Endometrium (tissue), 2 donors: ENCODE measurements at regions not wholly inside any gene's neighbourhood (a gene's known extent, or its start where the extent isn't known, plus 50 kb on each side); places are given as distances from the start of the nearest gene placed in this dataset.

Experiments used
- FAIRE-seq: peaks from 2 replicates; lab custom pipeline; 2012; peaks lifted over from hg19 to GRCh38; lab: Jason Lieb, UNC
- donor health status: control.
- donor health status: control.

DNA sequence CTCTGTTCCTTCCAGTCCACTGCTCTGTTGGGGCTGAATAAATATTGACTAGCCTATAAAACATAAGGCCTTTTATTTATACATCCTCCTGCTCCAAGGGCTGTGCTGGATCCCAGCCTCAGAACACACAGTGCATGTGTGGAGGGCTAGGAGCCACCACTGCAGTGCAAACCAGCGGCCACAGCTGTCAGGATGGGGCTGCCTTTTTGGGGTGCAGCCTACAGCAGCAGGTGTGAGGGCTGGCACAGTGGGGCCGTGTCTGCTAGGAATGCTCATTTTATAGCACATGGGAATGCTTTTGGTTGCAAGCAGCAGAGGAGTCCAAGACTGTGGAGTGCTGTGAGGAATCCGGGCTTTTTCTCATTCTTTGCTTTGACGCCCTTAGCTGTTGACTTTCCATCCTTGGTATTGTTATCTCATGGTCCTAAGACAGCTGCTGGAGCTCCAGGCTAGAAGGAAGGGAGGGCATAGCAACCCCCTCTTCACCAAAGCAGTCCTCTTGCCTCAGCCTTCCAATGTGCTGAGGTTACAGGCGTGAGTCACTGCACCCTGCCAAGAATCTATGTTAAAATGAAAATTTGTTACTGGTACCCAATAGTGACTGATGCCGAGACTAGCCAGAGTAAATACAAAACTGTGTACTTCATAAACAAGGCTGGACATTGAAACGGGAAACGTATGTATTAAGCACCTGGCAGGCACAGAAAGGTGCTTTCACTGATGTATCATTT lies 334.3 kb upstream of the GATB start:
- FAIRE-seq, result no peak

DNA sequence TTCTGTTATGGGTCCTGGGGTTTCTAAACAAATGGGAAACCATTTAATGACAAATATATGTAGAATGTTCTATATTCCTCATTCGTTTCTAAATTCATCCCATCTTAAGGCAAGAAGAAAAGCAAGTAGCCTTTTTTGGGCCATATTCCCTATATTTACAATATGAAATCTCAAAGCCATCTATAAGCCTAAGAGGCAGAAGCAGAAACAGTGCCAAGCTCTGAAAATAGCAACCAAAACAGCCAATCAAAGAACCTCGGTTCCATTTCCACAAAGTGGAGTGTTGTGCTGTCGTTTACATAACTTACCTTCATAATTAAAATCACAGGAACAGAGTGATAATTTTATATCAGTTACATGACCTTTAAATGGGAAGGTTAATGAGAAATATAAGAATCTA lies 330.6 kb upstream of the GATB start:
- no peak for FAIRE-seq

DNA sequence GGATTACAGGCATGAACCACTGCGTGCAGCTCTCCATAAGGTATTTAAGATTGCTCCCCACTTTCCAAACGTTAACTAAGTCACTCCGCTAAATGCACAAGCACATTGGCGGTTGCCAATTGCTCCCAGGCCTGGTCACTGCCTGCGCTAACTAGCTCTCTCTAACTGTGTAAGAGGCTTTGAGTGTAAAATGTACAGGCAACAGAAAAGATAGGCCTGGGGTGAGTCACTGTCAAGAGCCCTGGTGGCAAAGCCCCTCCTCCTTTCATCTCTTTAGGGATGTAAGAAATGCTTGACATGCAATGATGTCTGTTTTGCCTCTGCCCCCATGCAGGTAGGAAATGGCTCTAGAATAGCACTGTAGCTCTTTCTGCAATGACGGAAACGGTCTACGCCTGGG lies 329.7 kb upstream of the GATB start:
- no peak for FAIRE-seq

DNA sequence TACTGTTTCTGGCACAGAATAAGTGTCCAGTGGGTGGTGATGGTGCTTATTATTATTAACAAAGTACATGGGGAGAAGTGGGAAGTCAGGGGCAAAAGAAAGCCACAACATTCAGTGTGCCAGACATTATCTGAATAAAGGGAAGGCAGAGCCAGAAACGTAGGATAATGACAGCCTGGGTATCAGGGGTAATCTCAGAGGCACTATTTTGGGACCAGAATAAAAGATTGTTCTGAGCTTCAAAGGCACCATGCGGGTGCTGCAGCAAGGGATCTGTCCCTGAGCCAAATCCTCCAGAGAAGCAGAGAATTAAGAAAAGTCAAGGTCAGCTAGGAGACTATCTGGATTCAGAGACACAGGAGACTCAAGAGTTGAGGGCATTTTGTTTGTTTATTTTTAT lies 328.8 kb upstream of the GATB start:
- no peak for FAIRE-seq

DNA sequence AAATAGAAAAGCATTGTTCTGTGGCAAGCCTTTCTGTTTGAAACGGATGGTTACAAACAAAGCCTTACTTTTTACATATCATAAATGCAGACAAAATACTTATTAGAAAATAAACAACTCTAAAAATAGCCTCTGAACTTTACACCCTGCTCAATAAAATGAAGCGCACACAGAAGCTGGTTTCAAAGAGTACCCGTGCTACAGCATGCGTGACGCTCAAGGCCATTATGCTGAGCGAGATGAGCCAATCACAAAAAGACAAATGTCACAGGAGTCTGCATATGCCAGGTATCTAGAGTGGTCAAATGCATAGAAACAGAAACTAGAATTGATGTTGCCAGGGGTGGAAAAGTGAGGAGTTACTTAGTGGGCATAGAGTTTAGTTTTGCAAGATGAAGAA lies 326.5 kb upstream of the GATB start:
- FAIRE-seq, result no peak

DNA sequence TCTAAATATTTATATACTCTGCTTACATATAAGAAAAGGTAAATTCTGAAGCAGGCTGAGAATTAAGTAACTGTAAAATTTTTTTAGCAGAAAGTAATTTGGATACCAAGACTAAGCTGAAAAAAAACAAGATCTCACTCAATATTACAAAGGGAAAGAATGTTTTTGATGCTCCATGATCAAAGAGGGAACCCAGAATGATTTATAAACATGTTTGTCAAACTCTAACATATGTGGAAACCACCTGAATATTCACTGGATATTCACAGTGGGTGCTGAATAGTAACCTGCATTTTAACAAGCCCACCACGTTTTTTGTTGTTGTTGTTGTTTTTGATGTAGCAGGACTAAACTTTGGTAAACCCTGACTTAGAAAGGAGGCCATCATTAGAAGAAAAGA lies 324.9 kb upstream of the GATB start:
- FAIRE-seq, result no peak

DNA sequence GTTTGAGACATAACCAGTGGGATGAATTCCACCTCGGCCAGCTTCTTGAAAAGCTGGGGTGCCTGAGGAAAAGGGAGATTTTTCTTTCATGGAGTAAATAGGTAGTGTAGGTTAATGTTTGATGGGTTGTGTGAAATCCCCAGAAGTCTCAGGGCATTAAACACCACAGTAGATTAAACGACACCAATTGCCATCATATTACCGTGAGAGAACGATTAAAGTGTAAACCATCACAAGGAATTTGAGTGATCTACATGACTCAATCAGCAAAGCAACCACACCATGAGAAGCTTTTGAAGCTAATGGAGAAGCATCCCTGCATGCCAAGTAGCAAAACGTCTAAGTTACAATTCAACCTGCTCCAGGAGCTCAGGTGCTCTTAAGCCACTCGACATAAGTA lies 322.5 kb upstream of the GATB start:
- FAIRE-seq, result no peak

DNA sequence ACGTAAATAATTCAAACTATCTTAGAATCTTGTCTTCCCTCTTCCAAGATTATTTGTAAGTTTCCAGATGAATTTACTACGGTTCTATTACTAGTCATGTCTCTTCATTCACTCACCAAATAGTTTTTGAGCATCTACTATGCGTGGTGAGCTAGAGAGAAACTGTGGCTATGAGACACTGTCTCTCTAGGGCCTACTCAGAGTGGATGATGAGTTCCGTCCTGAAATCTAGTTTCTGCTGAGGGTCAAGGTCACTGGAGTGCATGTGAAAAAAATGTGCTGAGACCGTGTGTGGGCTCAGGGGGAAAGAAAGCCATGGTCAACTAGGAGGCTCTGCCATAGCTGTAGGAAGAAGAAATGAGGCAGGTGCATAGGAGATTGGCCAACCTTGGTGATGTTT lies 320.2 kb upstream of the GATB start:
- FAIRE-seq, result no peak

DNA sequence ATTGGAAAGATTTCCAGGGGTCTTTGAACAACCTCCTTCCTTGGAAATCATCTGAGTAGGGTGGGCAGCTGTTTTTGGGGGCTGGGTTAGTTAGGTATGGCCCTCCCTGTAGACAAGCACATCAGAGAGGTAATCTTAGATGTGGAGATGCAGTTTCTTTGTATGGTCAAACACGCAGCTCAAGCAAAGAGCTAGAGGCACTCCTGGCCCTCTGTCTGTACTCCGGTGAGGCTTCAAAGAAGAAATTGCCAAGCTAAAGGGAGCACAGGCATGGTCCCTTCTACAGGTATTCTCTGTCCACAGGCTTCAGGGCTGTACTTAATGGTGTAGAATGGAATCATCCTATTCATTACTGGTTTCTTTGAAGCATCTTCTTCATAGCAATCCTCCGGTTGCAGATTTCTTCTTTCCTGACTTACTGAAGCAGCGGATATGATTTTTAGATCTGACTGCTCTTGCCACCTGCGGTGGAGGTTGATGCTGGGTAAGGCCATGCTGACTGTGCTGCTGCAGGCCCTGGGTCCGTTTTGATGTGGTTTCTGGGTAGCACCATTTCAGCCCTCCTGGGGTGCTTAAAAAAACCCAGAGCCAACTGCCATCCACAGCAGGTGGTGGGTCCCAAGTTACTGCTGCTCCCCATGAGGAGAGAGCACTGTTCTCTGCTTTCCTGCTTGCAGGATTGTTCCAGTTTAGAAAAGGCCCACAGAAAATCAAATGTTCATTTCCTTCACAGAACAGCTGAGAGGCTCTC lies 318.9 kb upstream of the GATB start:
- no peak for FAIRE-seq

DNA sequence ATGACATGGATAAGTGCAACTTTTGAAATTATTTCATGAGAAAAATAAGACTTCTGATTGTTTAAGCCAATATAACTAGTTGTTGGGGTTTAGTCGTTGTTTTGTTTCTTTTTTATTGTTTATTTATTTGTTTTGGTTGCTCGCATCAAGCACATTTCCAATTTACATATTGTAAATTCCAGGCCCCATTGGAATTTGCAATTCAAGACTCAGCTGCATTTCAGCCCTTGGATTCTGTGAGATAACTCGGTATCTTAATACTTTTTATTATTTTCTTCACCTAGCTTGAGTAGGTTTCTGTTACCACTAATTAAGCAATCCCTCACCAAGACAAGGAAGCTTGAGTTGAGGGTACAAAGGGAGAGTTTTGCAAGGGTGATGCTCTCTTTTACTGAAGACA lies 318.3 kb upstream of the GATB start:
- no peak for FAIRE-seq

DNA sequence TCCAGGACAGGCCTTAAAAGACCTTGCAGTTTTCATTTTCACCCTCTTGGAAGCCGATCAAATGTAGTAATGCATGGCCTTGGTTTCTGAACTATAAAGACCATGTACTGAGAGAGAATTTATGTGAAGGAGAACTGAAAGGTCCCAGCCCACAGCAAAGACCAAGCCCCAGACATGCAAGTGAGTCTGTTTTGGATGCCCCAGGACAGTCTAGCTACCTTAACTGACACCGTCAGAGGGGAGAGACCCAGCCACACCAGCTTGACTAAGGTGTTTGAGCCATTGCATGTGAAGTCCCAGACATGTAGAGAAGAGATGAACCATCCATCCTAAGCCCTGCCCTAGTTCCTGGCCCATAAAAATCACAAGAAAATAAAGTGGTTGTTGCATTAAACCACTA lies 316.8 kb upstream of the GATB start:
- FAIRE-seq, result no peak

DNA sequence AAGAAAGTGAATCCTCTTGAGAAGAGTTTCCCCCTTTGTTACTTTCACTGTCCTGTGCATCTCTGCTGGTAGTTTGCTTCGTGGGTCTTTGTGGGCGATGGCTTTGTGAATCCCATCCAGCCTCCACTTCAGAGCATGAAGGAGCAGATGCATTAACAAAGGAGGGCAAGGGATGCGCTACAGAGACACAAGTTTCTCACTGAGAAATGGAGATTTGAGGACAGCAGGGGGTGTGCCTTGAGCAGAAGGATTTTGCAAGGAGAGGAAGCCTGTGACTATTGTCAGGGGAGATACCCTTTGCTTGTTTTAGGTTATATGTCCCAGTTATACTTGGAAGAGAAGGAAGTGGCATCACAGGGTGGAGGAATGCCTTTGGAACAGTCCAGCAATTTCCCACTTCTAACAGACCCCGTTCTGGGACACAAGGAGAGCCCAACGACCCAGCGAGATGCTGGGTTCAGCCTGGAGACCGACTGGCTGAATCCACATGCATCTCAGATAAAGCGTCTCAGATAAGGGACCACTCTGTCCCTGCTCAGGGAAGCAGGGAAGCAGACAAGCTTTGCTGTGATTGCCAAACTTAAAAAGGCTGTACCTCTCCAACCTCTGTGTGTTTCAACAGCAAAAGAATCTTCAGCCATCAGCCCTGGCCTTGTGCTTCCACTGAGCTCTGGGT lies 314.6 kb upstream of the GATB start:
- no peak for FAIRE-seq

DNA sequence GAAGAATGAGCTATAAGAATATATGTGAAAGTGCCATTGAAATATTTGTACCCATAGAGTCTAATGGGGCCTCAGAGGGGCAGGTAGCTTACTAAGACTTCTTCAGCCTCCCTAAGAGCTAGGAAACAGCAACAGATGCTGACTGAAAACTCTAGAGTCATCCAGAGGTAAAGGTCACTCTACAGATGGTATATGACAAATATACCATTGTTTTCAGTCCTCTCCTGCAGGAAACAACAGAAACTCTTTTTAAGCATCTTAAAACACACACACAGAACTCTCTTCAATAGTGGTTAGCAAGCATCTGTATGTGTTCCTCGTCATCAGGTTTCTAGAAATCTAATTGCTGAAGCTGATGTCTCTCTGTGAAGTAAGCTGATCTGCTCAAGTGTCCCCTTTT lies 313.8 kb upstream of the GATB start:
- no peak for FAIRE-seq

DNA sequence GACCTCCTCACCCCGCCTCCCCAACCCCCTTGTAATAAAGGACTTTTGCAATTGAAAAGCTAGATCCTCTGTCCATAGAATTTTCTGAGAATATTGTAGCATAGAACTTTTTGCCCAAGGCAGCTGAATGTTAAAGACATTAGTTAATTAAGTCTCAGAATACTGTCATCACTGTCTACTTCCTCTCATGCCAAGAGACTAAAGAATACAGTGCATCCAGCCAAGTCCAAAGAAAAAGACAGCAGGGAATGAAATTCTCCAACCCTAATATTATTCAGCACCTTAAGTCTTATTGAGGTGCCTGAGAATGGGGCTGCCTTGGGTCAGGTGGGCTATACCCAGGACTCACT lies 313.3 kb upstream of the GATB start:
- no peak for FAIRE-seq

DNA sequence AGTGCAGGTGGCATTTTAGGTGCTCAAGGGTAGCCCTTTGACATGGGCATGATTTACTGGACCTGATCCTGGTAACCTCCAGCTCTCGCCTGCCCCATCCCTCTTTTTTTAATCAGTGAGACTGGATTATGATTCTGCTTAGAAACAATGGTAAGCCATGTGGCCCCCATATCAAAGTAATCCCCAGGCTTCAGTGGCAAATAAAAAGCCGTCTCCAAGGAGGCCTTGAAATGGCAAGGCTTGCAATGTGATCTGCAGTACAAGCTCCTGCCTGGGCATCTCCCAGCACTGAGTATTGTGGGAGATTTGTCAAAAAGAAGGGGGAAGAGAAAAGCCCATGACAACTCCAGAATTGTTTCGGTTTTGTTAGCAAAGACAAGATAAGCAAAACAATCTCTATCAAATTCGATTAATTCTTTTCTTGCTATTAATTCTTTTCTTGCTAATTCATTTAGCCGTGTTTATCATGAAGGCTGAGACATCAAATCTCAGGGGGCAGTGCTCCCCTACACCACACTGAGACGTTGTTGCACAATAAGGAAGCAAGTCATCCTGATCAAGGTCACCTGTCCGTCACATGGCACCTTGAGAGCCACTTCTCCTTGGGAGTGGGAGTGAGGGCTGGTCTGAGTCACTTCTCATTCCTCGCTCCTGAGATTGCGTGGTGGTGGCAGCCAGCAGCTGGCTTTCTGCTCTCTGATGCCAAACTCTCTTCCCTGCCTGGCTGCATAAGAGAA lies 312.7 kb upstream of the GATB start:
- no peak for FAIRE-seq

DNA sequence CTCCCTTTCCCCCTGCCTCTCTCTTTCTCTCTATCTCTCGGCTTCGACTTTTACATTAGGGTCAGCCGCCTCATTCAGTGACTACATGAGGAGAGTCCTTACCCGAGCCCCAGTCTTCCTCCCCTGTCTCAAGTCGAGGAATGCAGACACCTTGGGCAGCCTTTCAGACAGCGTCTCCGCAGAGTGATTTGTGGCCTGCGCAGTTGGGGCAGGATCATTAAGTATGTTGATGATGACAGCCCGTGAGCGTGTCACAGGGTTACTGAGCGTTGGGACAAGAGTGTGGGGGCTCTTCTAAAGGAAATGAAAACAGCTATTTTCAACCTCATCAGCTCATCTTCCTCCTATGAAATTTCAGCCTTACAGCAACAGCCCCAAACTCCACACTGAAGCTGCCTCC lies 312.1 kb upstream of the GATB start:
- no peak for FAIRE-seq

DNA sequence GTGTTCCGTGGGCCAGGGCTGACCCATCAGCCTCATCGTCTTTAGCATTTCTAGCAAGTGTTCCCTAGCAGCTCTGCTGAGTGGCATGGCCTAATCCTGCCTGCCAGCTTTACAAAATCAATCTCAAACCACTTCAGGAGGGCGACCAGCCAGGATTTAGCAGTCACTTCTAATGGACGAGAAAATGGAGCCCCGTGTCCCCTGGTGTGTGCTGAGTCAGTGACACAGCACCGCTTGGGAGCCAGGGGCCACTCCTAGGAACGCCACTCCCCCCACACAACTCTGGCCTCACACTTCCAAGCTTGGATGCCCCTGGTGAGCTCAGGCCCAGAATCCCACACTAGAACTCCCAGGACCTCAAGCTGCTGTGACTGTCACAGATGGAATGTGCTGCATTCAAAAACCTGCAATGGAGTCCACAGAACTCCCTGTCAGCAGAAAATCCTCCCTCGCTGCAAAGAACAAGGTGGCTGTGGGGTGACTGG lies 311.2 kb upstream of the GATB start:
- no peak for FAIRE-seq

DNA sequence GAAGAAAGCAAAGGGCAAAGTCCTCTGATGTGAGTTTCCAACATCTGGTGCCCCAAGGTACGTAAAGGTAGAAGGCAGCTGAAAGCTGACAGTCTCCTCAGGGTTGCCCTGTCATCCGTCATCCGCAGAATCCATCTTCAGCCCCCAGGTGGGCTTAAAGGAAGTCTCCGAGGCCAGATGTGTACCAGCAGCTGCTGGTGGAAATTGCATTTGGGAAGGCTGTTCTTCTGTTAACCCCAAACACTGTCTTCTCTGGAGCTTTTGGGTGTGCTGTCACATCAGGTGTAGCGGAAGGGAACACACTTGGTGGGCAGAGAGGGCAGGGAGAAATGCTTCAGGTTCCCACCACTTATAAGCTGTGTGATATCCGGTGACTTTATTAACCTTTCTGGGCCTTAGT lies 310.0 kb upstream of the GATB start:
- FAIRE-seq, result no peak

DNA sequence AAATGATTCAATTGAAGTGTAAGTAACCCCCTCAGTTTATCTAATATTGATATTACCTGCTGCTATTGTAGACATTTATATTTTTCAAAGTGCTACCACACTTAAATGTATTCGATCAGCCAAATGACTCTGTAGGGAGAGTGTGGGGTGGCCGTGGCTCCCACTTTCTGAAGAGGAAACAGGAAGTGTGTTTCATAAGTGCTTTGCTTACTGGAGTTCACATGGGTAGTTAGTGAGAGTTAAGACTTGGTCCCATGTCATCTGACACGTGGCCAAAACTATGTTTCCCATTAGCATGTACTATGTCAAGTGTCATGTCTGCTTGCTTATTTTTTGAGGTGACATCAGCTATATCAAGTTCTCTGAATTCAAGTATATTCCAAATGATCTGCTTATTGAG lies 308.1 kb upstream of the GATB start:
- FAIRE-seq, result no peak

DNA sequence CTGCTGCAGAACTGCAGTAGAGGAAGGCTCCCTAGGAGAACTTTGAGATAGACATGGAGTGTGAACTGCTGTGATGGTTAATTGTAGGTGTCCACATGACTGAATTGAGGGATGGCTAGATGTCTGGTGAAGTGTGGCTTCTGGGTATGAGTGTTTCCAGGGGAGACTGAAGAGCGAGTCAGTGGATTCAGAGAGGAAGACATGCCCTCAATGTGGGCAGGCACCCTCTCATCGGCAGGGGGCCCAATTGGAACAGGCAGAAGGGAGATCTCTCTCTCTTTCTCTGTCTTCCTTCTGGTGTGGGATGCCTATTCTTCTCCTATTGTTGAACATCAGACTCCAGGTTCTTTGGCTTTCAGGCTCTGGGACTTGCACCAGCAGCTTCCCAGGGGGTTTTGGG lies 304.7 kb upstream of the GATB start:
- no peak for FAIRE-seq

DNA sequence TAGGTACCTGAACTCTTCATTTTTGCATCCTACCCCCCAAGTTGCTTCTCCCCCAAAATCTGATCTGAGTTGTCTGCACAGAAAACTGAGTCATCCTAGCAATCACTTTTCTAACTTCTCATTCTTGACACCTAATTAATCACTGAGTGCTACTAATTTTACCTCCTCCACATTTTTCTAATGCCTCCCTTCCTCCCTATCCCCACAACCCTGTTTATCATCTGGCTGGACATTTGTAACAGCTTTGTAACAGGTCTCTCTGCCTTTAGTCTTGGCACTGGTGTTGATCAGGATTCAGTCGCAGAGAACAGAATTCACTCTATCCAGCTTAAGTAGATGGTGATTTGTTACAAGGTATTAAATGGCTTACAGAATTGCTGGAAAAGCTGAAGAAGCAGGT lies 303.9 kb upstream of the GATB start:
- no peak for FAIRE-seq

DNA sequence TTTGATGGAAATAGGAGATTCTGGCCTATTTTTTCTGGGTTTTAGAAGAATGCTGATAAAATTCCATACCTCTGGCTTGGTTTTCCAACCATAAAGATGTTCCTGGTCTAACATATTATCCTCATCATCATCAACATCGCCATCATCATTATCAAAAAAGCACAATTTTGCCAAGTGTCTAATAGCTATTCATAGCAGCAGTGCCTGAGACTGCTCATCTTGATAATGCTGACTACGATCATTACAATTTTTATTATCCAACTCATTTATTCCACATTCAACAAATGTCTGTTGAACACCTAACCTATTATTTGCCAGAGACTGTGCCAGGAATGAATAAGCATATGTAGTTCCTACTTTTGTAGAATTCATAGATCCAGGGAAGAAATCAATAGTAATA lies 303.5 kb upstream of the GATB start:
- FAIRE-seq, result no peak
